Epithelial cell of proximal tubule (primary cell): ENCODE measurements at regions not wholly inside any gene's neighbourhood (a gene's known extent, or its start where the extent isn't known, plus 50 kb on each side); places are given as distances from the start of the nearest gene placed in this dataset.

ENCODE experiments used
- DNase-seq: peaks from one replicate; pipeline ENCODE4 v3.0.0-alpha.2; 2011; ENCODE audit warnings: low read depth
- H3K4me3 ChIP-seq: 2 replicates; pipeline ENCODE4 v1.5.1; 2011; ENCODE audit warnings: low read depth, mild to moderate bottlenecking, low read length
- CTCF ChIP-seq: conservative IDR thresholded peaks from 2 replicates; pipeline ENCODE4 v1.5.1; 2012; ENCODE audit warnings: low read depth, mild to moderate bottlenecking, low read length

DNA sequence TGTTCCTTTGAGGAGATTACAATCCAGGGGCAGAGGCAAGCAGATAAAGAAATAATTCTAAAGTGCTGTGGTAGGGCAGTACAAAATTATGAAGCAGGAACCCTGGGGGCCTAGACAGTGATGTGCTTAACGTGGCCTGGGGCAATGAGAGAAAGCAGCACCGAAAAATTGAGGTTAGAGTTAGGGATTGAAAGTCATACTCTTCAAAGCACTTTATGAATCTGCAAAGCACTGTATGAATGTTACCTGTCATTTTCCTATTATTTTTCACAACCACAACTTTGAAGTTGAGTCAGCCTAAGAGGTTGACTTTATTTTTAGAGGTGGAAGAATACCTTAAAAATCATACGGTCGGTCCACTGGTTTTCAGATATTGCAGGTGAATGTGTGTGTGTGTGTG is 183.4 kb upstream of the NFIA start:
- DNase-seq = no peak
- no peak overlapping the region for H3K4me3 ChIP-seq
- no peak for TF ChIP-seq CTCF

- TF ChIP-seq CTCF = no peak
- no peak overlapping the region for H3K4me3 ChIP-seq
- DNase-seq = no peak
These were observed 183.9 kb upstream of the NFIA start for GRCh38 chr1:60898413-60898812.

GRCh38 chr1:60896701-60897363 is 185.5 kb upstream of the NFIA start:
- DNase-seq = no peak
- TF ChIP-seq CTCF = no peak
- no peak overlapping the region for H3K4me3 ChIP-seq

DNA sequence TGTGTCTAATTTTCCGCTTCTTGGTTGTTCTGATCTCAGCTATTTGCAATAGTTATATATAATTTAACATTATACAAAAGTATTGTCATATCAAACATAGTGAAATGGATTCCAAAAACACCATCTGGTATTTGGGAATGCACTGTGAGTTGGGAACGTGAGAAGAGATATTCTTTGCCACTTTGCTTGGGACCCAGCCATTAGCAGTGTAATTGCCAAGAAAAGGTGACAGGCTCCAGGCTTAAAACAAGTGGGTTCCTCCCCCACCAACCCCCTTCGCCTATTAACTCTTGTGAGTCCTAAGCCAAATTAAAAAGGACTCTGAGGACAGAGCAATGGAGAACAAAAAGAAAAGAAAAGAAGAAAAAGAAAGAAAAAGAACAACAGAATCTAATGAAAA is 186.7 kb upstream of the NFIA start:
- DNase-seq = no peak
- no peak for TF ChIP-seq CTCF
- no peak overlapping the region for H3K4me3 ChIP-seq

DNA sequence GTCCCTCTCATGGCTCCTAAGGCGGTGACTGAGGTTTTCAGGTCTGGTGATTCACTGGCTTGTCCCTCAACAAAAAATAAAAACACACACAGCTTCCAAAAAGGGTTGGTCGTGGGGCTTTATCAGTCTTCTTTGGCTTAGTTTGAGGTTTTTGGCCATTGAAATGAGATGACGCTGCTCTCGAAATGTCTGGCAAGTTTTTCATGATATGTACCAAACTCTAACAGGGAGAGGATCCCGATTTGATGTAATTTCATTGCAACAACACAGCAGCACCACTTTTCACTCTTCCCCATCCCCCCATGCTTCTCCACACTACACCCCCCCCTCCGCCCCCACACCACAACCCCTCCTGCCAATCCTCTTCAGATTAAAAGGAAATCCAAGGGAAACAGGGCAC is 187.1 kb upstream of the NFIA start:
- TF ChIP-seq CTCF = no peak
- no peak overlapping the region for H3K4me3 ChIP-seq
- no peak for DNase-seq

- TF ChIP-seq CTCF = no peak
These were observed 187.6 kb upstream of the NFIA start for GRCh38 chr1:60894741-60895140.

DNA sequence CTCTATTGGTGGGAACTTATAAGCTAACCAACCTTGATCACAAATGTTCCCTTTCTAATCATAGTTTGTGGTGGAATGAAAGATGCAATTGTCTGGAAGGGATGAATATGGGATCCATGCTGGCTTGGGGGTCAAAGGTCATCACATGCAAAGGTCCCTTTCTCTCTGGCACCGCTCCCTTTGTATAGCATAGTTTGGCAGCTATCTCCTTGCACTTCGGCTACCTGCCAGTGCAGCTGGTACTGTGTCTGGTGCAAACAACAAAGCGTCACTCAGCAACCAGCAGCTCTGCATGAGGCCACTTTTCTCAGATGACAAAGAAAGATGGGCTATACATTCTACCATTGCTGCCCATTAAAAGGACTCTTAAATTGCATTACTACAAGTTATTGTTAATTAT is 188.2 kb upstream of the NFIA start:
- DNase-seq = no peak
- no peak for TF ChIP-seq CTCF
- H3K4me3 ChIP-seq = no peak overlapping the region

More at GRCh38 chr1:60894741-60895140, 187.6 kb upstream of the NFIA start:
- DNase-seq = no peak
- H3K4me3 ChIP-seq = no peak overlapping the region
